ENCODE measurements at regions not wholly inside any gene's neighbourhood (a gene's known extent, or its start where the extent isn't known, plus 50 kb on each side); places are given as distances from the start of the nearest gene placed in this dataset.

GRCh38 chr5:164580155-164580554 lies 1074.7 kb downstream of the MAT2B start:
- ChIA-PET CTCF (ENCODE audit: unreplicated experiment) (no interaction called here), POLR2A (no interaction called here)
- no peaks in the 10 kb centered on the region for H3K79me2 ChIP-seq (ENCODE audit: insufficient read depth, low read depth, low read length)
- no peak overlapping the region for H2AFZ ChIP-seq (ENCODE audit: low read length)
- TF ChIP-seq CTCF (conservative IDR thresholded peaks at IDR 0.05; ENCODE audit: low read length) (no peak), EZH2phosphoT487 (IDR thresholded peaks at IDR 0.05; ENCODE audit: borderline replicate concordance, low read depth, low read length) (no peak)
- no peaks in the 10 kb centered on the region for H4K20me1 ChIP-seq (ENCODE audit: insufficient read depth, low read length)
- H3K9me3 ChIP-seq (ENCODE audit: low read length), result no peaks in the 10 kb centered on the region
- H3K27ac ChIP-seq (ENCODE audit: low read depth, low read length, poor library complexity, severe bottlenecking), result no peak overlapping the region
- intact Hi-C loops (cut with micrococcal nuclease; ENCODE audit: unreplicated experiment), result no loop called here
- no peaks in the 10 kb centered on the region for H3K9me2 ChIP-seq (ENCODE audit: insufficient read depth, low read length)
- no peak for DNase-seq (ENCODE audit: low spot score)
- no peaks in the 10 kb centered on the region for H3K4me1 ChIP-seq (ENCODE audit: insufficient read depth, low read length, poor library complexity, severe bottlenecking)
- H3K4me3 ChIP-seq (ENCODE audit: low read depth, low read length, poor library complexity, severe bottlenecking), result no peak overlapping the region
- no peaks in the 10 kb centered on the region for H3K36me3 ChIP-seq (ENCODE audit: insufficient read depth, low read length)
- H3K4me2 ChIP-seq (ENCODE audit: low read length), result no peak overlapping the region
- no TSS peak for BruUV-seq (replicated peaks)

- no peak overlapping the region for H3K4me2 ChIP-seq (ENCODE audit: low read length)
- POLR2A ChIA-PET, result no interaction called here
- no peak overlapping the region for H3K27ac ChIP-seq (ENCODE audit: low read depth, low read length, poor library complexity, severe bottlenecking)
- intact Hi-C loops (cut with micrococcal nuclease; ENCODE audit: unreplicated experiment), result no loop called here
- no peak overlapping the region for H3K4me3 ChIP-seq (ENCODE audit: low read depth, low read length, poor library complexity, severe bottlenecking)
- no peaks in the 10 kb centered on the region for H3K36me3 ChIP-seq (ENCODE audit: insufficient read depth, low read length)
- H3K9me3 ChIP-seq (ENCODE audit: low read length), result no peaks in the 10 kb centered on the region
- no peaks in the 10 kb centered on the region for H3K9me2 ChIP-seq (ENCODE audit: insufficient read depth, low read length)
- CTCF ChIA-PET (ENCODE audit: unreplicated experiment), result no interaction called here
- BruUV-seq (replicated peaks), result no TSS peak
- no peak for DNase-seq (ENCODE audit: low spot score)
- H4K20me1 ChIP-seq (ENCODE audit: insufficient read depth, low read length), result no peaks in the 10 kb centered on the region
- no peak for TF ChIP-seq CTCF (conservative IDR thresholded peaks at IDR 0.05; ENCODE audit: low read length)
- TF ChIP-seq EZH2phosphoT487 (IDR thresholded peaks at IDR 0.05; ENCODE audit: borderline replicate concordance, low read depth, low read length), result no peak
- H2AFZ ChIP-seq (ENCODE audit: low read length), result no peak overlapping the region
- no peaks in the 10 kb centered on the region for H3K79me2 ChIP-seq (ENCODE audit: insufficient read depth, low read depth, low read length)
- H3K4me1 ChIP-seq (ENCODE audit: insufficient read depth, low read length, poor library complexity, severe bottlenecking), result no peaks in the 10 kb centered on the region
These were observed 1076.5 kb downstream of the MAT2B start for GRCh38 chr5:164581889-164582288.

- Histone ChIP-seq H3K9me2 (ENCODE audit: insufficient read depth, low read length) (no peaks in the 10 kb centered on the region), H3K36me3 (ENCODE audit: insufficient read depth, low read length) (no peaks in the 10 kb centered on the region), H3K4me2 (ENCODE audit: low read length) (no peak overlapping the region), H4K20me1 (ENCODE audit: insufficient read depth, low read length) (no peaks in the 10 kb centered on the region; the same call in 1 of the 2 replicates), H3K79me2 (ENCODE audit: insufficient read depth, low read depth, low read length) (no peaks in the 10 kb centered on the region), H3K9me3 (ENCODE audit: low read length) (no peaks in the 10 kb centered on the region), H3K4me1 (ENCODE audit: insufficient read depth, low read length, poor library complexity, severe bottlenecking) (no peaks in the 10 kb centered on the region), H2AFZ (ENCODE audit: low read length) (no peak overlapping the region), H3K27ac (ENCODE audit: low read depth, low read length, poor library complexity, severe bottlenecking) (no peak overlapping the region), H3K4me3 (ENCODE audit: low read depth, low read length, poor library complexity, severe bottlenecking) (no peak overlapping the region)
- no TSS peak for BruUV-seq (replicated peaks)
- DNase-seq (ENCODE audit: low spot score), result no peak
- CTCF ChIA-PET (ENCODE audit: unreplicated experiment), result no interaction called here
- intact Hi-C loops (cut with micrococcal nuclease; ENCODE audit: unreplicated experiment), result no loop called here
- TF ChIP-seq CTCF (conservative IDR thresholded peaks at IDR 0.05; ENCODE audit: low read length) (no peak), EZH2phosphoT487 (IDR thresholded peaks at IDR 0.05; ENCODE audit: borderline replicate concordance, low read depth, low read length) (no peak)
- POLR2A ChIA-PET, result no interaction called here
These were observed 1088.6 kb downstream of the MAT2B start for GRCh38 chr5:164593982-164594381.
